GM18508 (cell line): ENCODE measurements at regions not wholly inside any gene's neighbourhood (a gene's known extent, or its start where the extent isn't known, plus 50 kb on each side); places are given as distances from the start of the nearest gene placed in this dataset.

Source experiments
- ATAC-seq: cut with Tn5 transposase; IDR thresholded peaks from one replicate; pipeline ENCODE4 v1.9.1; 2021; ENCODE audit warnings: moderate number of reproducible peaks; ENCODE audit not compliant: insufficient read depth, unreplicated experiment

GRCh38 chr6:159100395-159101182 is 55.8 kb upstream of the TAGAP start:
- no peak for ATAC-seq

GRCh38 chr6:159099961-159100360 is 55.2 kb upstream of the TAGAP start:
- no peak for ATAC-seq

DNA sequence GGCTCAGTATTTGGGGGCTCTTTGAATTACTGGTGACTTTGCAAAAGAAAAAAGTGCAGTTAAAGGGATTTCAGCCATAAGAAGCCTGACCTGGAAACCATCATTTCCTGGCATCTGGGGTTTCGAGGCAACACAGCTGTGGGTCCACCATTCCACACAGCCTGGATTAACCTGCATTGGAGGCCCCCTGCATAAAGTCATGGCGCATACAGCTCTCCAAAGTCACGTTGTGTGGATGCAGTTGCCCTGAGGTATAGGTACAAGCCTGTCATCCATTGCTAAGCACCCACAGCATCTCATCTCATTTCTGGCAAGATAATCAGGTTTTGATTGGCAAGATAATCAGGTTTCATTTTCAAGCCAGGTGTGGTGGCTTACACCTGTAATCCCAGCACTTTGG is 54.5 kb upstream of the TAGAP start:
- ATAC-seq, result no peak

- ATAC-seq, result peak; percentile 38
Observed at GRCh38 chr6:159098636-159099106, 53.9 kb upstream of the TAGAP start.

- ATAC-seq, result no peak
Observed at GRCh38 chr6:159097256-159097655, 52.5 kb upstream of the TAGAP start.

DNA sequence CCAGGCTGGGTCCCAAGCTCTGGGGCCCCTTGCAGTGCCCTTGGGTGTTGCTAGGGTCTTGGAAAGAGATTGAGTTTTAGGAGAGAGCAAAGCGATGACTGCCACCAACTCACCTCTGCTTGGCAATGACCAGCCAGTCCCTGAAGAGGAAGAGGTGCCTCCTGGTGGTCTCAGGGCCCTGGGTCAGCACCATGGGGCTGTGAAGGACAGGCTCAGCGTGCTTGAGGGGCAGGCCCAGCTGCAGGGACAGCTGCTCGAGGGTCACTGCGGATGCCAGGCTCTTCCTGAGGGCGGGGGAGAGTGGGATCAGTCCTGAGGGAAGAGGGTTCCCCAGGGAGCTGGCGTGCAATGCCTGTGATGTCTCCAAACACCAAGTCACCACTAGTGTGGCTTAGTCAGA is 50.8 kb upstream of the TAGAP start:
- ATAC-seq, result no peak

GRCh38 chr6:159094444-159095252 is 49.9 kb upstream of the TAGAP start:
- no peak for ATAC-seq
